ENCODE measurements at regions not wholly inside any gene's neighbourhood (a gene's known extent, or its start where the extent isn't known, plus 50 kb on each side); places are given as distances from the start of the nearest gene placed in this dataset.
"Not testable (repeated sequence)": the region's sequence is repeated elsewhere in the genome, so short reads cannot be mapped to it uniquely, and the experiment has no call there.

DNA sequence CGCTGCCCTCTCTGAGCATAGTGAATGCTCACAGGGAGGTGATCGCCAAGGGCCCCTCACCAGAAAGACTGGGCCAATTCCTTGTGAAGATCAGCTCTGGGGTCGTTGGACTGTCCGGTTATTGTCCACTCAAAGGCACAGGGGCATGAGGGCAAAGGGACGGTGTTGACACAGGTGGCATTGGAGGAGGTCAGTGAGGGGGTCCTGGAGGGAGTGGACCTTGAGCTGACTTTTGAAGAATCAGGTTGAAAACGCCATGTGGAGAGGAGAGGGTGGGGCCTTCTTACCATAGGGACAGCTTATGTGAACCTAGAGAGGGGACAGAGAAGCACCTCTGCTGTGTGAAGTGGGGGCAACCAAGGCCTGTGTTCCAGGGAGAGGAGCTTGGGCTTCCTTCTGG is 131.5 kb downstream of the TFCP2L1 start:
- 82% methylated on average over 6 of the region's 6 CpGs for WGBS

DNA sequence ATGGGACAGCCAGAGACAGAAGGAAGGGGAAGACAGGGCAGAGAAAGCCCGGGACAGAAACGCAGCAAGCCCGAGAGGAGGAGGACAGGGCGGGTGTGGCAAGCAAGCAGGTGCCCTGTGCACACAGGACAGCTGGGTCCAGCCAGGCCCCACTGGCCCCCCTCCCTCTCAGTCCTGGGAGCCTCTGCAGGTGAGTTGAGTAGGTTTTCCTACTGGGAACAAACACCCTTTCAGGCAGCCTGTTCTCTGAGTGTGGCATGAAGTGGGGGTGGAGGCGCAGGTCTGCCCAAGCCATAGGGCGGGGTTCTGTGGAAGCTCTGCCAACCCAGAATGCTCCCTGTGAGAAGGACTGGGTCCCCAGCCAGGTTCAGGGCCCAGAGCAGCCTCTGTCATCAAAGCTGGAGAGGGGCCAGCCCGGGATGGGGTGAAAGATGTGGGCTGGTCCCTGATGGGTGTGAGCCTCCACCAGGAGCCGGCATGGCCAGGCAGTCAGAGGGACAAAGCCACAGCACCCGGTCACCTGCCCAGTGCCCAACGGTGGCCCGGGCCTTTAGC is 129.4 kb downstream of the TFCP2L1 start:
- Histone ChIP-seq H3K18ac (ENCODE audit: low read depth in 1 of 2, low read length in 2 of 2) (no peak overlapping the region), H3K23ac (ENCODE audit: low read length in 2 of 2) (no peak overlapping the region), H3K36me3 (ENCODE audit: control insufficient read depth in 1 of 2, insufficient read depth in 2 of 2, low read depth in 1 of 2, low read length in 2 of 2) (no peaks in the 10 kb centered on the region), H3K4me1 (ENCODE audit: control insufficient read depth, insufficient read depth, low read depth, low read length) (no peaks in the 10 kb centered on the region), H3K27ac (ENCODE audit: low read length, poor library complexity, severe bottlenecking) (no peak overlapping the region), H2AFZ (ENCODE audit: low read depth, low read length) (no peak overlapping the region), H3K9ac (ENCODE audit: low read length) (no peak overlapping the region), H2BK120ac (ENCODE audit: low read depth, low read length) (no peak overlapping the region), H2AK5ac (ENCODE audit: low read length, severe bottlenecking) (no peak overlapping the region), H3K27me3 (ENCODE audit: control insufficient read depth in 1 of 2, insufficient read depth in 1 of 2, low read length in 2 of 2) (peaks cover 19 to 23% of the 10 kb centered on the region in 2 experiments), H3K4ac (ENCODE audit: low read depth in 1 of 2, low read length in 2 of 2) (no peak overlapping the region), H2BK12ac (ENCODE audit: low read length in 2 of 2) (no peak overlapping the region), H4K91ac (ENCODE audit: low read length) (no peak overlapping the region), H3K9me3 (ENCODE audit: control insufficient read depth, low read length) (peaks cover 23% of the 10 kb centered on the region), H4K8ac (ENCODE audit: low read length) (no peak overlapping the region), H2BK5ac (ENCODE audit: low read depth, low read length, poor library complexity, severe bottlenecking) (no peak overlapping the region), H3K4me3 (ENCODE audit: insufficient read depth in 1 of 2, low read depth in 1 of 2, low read length in 2 of 2) (no peak overlapping the region), H3K79me1 (replicated peaks; ENCODE audit: low read length, poor library complexity, severe bottlenecking) (no peaks in the 10 kb centered on the region), H3K4me2 (ENCODE audit: low read length, poor library complexity, severe bottlenecking) (no peak overlapping the region), H2BK15ac (ENCODE audit: low read depth, poor library complexity, severe bottlenecking) (no peak overlapping the region), H3K14ac (ENCODE audit: low read length in 2 of 2) (no peak overlapping the region)
- 78% methylated on average over 11 of the region's 11 CpGs for WGBS
- no peak for DNase-seq

More for the DNA sequence above, 131.5 kb downstream of the TFCP2L1 start:
- Histone ChIP-seq H4K91ac (ENCODE audit: low read length) (no peak overlapping the region), H3K27ac (ENCODE audit: low read length, poor library complexity, severe bottlenecking) (no peak overlapping the region), H4K8ac (ENCODE audit: low read length) (no peak overlapping the region), H3K4me3 (ENCODE audit: insufficient read depth in 1 of 2, low read depth in 1 of 2, low read length in 2 of 2) (no peak overlapping the region), H2BK5ac (ENCODE audit: low read depth, low read length, poor library complexity, severe bottlenecking) (no peak overlapping the region), H3K4me1 (ENCODE audit: control insufficient read depth, insufficient read depth, low read depth, low read length) (no peaks in the 10 kb centered on the region), H2BK15ac (ENCODE audit: low read depth, poor library complexity, severe bottlenecking) (no peak overlapping the region), H3K4ac (ENCODE audit: low read depth in 1 of 2, low read length in 2 of 2) (no peak overlapping the region), H3K9ac (ENCODE audit: low read length) (no peak overlapping the region), H3K23ac (ENCODE audit: low read length in 2 of 2) (no peak overlapping the region), H3K9me3 (ENCODE audit: control insufficient read depth, low read length) (peaks cover 22% of the 10 kb centered on the region), H3K18ac (ENCODE audit: low read depth in 1 of 2, low read length in 2 of 2) (no peak overlapping the region), H3K14ac (ENCODE audit: low read length in 2 of 2) (no peak overlapping the region), H3K36me3 (ENCODE audit: control insufficient read depth in 1 of 2, insufficient read depth in 2 of 2, low read depth in 1 of 2, low read length in 2 of 2) (no peaks in the 10 kb centered on the region), H3K4me2 (ENCODE audit: low read length, poor library complexity, severe bottlenecking) (no peak overlapping the region), H2BK12ac (ENCODE audit: low read length in 2 of 2) (no peak overlapping the region), H3K79me1 (replicated peaks; ENCODE audit: low read length, poor library complexity, severe bottlenecking) (no peaks in the 10 kb centered on the region), H3K27me3 (ENCODE audit: control insufficient read depth in 1 of 2, insufficient read depth in 1 of 2, low read length in 2 of 2) (peaks cover 29 to 33% of the 10 kb centered on the region in 2 experiments), H2AFZ (ENCODE audit: low read depth, low read length) (no peak overlapping the region), H2AK5ac (ENCODE audit: low read length, severe bottlenecking) (no peak overlapping the region), H2BK120ac (ENCODE audit: low read depth, low read length) (no peak overlapping the region)
- no peak for DNase-seq

DNA sequence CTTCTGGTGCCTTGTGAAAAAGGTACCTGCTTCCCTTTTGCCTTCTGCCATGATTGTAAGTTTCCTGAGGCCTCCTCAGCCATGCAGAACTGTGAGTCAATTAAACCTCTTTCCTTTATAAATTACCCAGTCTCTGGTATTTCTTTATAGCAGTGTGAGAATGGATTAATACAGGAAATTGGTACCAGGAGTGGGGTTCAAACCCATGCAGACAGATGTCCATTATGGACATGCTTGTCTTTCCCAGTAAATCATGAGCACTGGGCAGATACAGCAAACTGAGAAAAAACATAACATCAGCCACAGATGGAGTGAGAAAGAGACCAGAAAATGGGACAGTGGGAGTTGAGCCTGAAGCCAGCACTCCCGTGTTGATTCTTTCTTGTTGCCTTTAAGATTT is 127.5 kb downstream of the TFCP2L1 start:
- not testable (repeated sequence) for H3K4me1 ChIP-seq (ENCODE audit: control insufficient read depth, insufficient read depth, low read depth, low read length); H4K91ac ChIP-seq (ENCODE audit: low read length); DNase-seq; H3K36me3 ChIP-seq (ENCODE audit: control insufficient read depth in 1 of 2, insufficient read depth in 2 of 2, low read depth in 1 of 2, low read length in 2 of 2); H2AFZ ChIP-seq (ENCODE audit: low read depth, low read length); H2BK15ac ChIP-seq (ENCODE audit: low read depth, poor library complexity, severe bottlenecking); H3K23ac ChIP-seq (ENCODE audit: low read length in 2 of 2); H3K27ac ChIP-seq (ENCODE audit: low read length, poor library complexity, severe bottlenecking); H3K4me2 ChIP-seq (ENCODE audit: low read length, poor library complexity, severe bottlenecking); H3K9ac ChIP-seq (ENCODE audit: low read length); H3K18ac ChIP-seq (ENCODE audit: low read depth in 1 of 2, low read length in 2 of 2); H2BK12ac ChIP-seq (ENCODE audit: low read length in 2 of 2); H3K4ac ChIP-seq (ENCODE audit: low read depth in 1 of 2, low read length in 2 of 2); H4K8ac ChIP-seq (ENCODE audit: low read length); H2BK5ac ChIP-seq (ENCODE audit: low read depth, low read length, poor library complexity, severe bottlenecking); H3K79me1 ChIP-seq (replicated peaks; ENCODE audit: low read length, poor library complexity, severe bottlenecking); H2AK5ac ChIP-seq (ENCODE audit: low read length, severe bottlenecking); H3K4me3 ChIP-seq (ENCODE audit: insufficient read depth in 1 of 2, low read depth in 1 of 2, low read length in 2 of 2); H3K14ac ChIP-seq (ENCODE audit: low read length in 2 of 2); H2BK120ac ChIP-seq (ENCODE audit: low read depth, low read length)
- Histone ChIP-seq H3K9me3 (ENCODE audit: control insufficient read depth, low read length) (peaks cover 23% of the 10 kb centered on the region), H3K27me3 (ENCODE audit: control insufficient read depth in 1 of 2, insufficient read depth in 1 of 2, low read length in 2 of 2) (peaks cover 18 to 20% of the 10 kb centered on the region in 2 experiments)
- WGBS: 83% methylated on average over 1 of the region's 1 CpG

DNA sequence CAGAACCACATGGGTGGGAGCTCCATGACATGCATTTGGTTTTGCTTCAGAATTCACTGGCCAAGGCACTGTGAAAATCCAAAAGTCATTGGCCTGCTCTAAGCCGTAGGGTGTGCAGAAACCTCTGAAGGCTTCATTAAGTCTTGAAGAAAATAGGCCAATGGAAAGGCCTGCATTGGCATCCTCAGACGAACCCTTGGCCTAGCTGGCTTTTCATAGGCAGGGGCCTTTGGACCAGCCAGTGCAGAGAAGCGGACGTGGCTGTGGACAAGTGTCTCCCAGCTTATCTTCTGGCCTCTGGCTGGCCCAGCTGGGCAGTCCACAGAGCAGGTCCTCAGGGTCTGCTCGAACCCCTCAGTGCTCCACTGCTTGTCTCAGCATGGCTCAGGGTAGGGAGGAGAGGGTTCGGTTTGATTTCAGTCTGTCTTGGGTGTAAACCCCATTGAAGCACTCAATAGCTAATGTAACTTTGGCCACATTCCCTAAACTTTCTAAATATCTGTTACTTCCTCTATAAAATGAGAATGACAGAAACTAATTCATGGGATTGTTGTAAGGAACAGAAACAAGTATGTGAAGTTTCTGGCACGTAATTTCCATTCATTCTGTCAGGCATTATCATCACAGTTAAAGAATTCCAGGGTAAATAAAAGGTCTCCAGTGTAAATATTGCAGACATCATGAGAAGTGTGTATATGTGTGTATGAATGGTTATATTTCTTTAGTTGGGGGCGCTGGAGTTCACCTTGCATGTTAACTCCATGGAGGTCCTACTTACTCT is 125.5 kb downstream of the TFCP2L1 start:
- Histone ChIP-seq H3K4me2 (ENCODE audit: low read length, poor library complexity, severe bottlenecking) (no peak overlapping the region), H3K27me3 (ENCODE audit: control insufficient read depth in 1 of 2, insufficient read depth in 1 of 2, low read length in 2 of 2) (peaks cover 10 to 12% of the 10 kb centered on the region in 2 experiments), H3K79me1 (replicated peaks; ENCODE audit: low read length, poor library complexity, severe bottlenecking) (no peaks in the 10 kb centered on the region), H3K36me3 (ENCODE audit: control insufficient read depth in 1 of 2, insufficient read depth in 2 of 2, low read depth in 1 of 2, low read length in 2 of 2) (no peaks in the 10 kb centered on the region), H3K4ac (ENCODE audit: low read depth in 1 of 2, low read length in 2 of 2) (no peak overlapping the region), H4K8ac (ENCODE audit: low read length) (no peak overlapping the region), H3K23ac (ENCODE audit: low read length in 2 of 2) (no peak overlapping the region), H4K91ac (ENCODE audit: low read length) (no peak overlapping the region), H3K4me3 (ENCODE audit: insufficient read depth in 1 of 2, low read depth in 1 of 2, low read length in 2 of 2) (no peak overlapping the region), H2AFZ (ENCODE audit: low read depth, low read length) (no peak overlapping the region), H3K4me1 (ENCODE audit: control insufficient read depth, insufficient read depth, low read depth, low read length) (no peaks in the 10 kb centered on the region), H3K27ac (ENCODE audit: low read length, poor library complexity, severe bottlenecking) (no peak overlapping the region), H3K14ac (ENCODE audit: low read length in 2 of 2) (no peak overlapping the region), H2BK15ac (ENCODE audit: low read depth, poor library complexity, severe bottlenecking) (no peak overlapping the region), H2BK5ac (ENCODE audit: low read depth, low read length, poor library complexity, severe bottlenecking) (no peak overlapping the region), H3K9me3 (ENCODE audit: control insufficient read depth, low read length) (peaks cover 30% of the 10 kb centered on the region), H3K9ac (ENCODE audit: low read length) (no peak overlapping the region), H2BK120ac (ENCODE audit: low read depth, low read length) (no peak overlapping the region), H2BK12ac (ENCODE audit: low read length in 2 of 2) (no peak overlapping the region), H2AK5ac (ENCODE audit: low read length, severe bottlenecking) (no peak overlapping the region), H3K18ac (ENCODE audit: low read depth in 1 of 2, low read length in 2 of 2) (no peak overlapping the region)
- 69% methylated on average over 4 of the region's 8 CpGs for WGBS
- no peak for DNase-seq

Data from mesenchymal stem cell (in vitro differentiated cells and primary cell).